ENCODE measurements at regions not wholly inside any gene's neighbourhood (a gene's known extent, or its start where the extent isn't known, plus 50 kb on each side); places are given as distances from the start of the nearest gene placed in this dataset.

DNA sequence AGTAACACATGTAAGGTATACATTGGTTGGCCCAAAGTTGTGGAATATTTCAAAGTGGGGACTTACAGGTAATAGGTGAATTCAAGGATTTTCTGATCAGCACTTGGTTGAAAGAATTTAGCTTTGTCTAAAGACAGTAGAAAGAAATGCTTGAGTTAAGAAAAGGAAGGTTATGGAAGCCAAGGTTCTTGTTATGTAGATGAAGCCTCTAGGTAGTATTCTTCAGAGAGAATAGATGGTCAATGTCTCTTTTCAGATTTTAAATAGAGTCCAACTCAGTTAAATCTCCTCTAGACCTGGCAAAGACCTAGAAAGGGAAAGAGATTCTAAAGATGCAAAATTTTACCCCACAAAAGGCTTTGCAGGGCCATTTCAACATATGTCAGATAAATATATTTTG lies 157.4 kb downstream of the ANKRD30B start:
- DNase-seq (ENCODE audit: low read depth in 2 of 2): no peak

DNA sequence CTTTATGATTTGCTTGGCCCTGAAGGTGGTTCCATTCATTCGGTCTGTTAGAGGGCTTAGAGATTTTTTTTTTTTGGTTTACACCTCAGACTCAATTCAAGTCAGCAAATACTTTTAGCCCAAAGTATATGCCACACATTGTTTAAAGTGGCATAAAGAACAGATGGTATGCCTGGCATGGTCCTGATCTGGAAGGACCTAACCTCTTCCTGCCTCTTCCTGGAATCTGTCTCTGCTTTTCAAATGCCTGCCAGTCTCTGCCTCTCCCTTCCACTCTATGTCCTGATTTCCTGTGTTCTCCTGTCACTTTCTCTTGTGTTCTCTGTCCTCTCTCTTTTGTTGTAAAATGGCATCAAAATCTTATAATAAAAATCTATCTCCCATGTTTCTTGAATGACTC lies 158.0 kb downstream of the ANKRD30B start:
- no peak for DNase-seq (ENCODE audit: low read depth in 2 of 2)

DNA sequence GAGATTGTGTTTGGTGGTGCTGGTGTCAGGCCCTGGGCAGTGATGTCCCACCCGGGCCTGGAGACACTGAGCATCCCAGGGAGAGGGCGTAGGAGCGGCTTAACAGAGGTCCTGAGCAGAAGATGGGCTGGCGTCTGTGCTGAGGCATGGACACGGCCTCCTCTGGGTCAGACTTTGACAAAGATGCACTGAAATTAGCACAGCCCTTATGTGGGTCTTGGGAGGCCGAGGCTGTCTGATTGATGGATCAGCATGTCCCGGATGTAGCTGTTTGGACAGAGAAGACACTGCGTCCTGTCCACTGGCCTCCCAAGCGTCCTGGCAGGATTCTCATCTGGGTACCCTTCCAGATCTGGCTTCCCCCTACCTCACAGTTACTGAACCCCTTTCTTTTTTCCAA lies 159.4 kb downstream of the ANKRD30B start:
- DNase-seq (ENCODE audit: low read depth in 2 of 2): no peak

DNA sequence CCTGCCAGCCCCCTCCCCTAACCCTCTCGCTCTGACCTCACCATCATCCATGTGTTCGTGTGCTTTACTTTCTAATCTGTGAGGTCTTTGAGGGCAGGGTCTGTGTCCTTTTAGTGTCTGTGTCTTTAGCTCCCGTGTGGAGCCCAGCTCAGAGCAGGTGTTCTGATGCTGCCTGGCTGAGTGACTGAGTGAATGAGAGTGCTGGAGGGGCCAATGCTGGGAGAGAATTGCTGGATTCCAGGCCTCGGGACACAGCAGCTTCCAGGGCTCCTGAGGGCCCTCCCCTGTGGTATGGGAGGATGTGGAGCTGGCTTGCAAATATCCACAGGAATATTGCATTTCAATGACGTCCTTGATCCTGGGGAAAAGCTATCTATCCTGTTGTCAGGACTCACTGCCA lies 160.6 kb downstream of the ANKRD30B start:
- no peak for DNase-seq (ENCODE audit: low read depth in 2 of 2)

DNA sequence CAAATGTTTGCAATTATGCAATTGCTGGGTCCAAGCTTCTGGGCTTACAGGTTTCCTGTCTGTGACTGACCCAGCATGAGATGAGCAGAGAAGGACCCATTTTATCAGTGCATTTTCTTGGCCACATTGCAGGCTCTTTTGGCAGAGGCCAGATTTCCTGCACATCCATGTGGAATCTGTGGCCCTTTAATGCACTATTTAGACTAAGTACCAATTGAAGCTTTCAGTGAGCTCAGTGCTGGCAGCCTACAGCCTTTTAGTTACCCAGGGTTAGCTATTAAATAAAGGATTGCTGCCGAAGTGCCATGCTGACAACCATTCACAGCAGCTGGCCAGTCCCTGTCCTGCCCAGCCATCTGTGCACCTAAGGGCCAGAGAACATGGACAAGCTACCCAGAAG lies 165.0 kb downstream of the ANKRD30B start:
- DNase-seq (ENCODE audit: low read depth in 2 of 2): no peak

DNA sequence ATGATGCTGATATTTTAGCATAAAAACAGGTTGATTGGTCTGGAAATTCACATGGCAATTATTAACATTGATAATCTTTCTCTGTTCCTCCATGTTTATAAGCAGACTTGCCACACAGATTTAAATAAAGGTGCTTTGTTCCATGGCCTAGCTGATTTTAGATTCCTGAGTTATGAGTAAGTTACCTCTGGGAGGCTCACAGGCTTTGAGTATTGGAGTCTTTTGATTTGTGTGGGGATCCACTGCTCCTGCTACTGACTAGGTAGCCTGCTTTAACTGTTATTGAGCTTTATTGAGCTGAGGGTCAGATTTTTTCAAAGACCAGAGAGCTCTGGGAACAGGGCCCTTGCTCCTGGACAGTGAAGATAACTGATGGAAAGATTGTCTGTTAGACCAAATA lies 166.1 kb downstream of the ANKRD30B start:
- DNase-seq (ENCODE audit: low read depth in 2 of 2): no peak

DNA sequence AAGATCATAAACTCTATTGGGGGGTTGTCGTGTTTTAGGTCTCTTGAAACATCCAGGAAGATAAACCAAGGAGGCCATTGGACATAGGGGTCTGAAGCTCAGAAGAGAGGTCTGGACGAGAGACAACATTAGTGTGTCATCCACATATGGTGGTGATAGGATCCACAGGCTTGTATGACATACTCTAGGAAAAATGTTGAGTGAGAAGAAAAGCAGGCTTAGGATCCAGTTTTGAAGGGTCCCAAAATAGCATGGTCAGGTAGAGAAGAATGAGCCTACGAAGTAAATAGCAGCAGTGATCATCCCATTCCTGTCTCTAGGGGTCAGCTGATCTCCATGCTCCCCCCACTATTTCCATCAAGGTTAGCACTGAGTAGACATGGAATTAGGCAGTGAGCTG lies 166.8 kb downstream of the ANKRD30B start:
- DNase-seq (ENCODE audit: low read depth in 2 of 2): no peak

DNA sequence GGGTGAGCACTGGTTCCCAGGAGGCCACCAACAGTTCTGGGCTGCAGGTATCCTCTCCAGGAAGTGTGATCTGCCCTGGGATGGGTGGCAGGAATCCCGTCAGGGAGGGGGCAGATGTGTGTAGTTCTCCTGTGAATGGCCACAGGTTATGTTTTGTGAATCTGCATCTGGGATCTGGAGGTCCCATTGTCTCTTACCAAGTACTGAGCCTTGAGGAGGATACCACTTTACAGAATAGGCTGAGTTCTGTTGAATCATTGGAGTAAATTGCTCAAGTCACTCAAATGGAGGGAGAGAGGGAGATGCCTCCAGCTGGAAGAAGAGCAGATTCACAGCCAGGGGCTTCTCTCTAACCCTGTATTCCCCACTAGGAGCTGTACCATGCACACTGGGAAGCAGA lies 168.2 kb downstream of the ANKRD30B start:
- no peak for DNase-seq (ENCODE audit: low read depth in 2 of 2)

DNA sequence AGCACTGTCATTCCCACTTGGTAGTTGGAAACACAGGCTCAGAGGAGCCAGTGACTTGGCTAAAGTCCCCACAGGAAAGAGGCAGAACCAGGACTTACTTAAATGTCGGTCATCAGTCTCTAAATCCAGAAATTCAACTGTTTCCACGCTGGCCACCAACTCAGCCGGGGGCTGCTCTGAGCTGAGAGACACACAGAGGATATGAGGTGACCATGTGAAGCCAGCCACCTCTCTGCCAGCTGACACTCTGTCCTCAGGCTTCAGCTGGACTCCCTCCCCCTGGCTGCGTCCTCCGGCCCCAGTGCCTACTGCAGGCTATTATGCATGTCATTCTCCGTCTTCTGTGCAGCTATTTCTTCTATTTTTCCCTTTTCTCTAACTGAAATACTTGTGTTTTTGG lies 168.9 kb downstream of the ANKRD30B start:
- DNase-seq (ENCODE audit: low read depth in 2 of 2): no peak

DNA sequence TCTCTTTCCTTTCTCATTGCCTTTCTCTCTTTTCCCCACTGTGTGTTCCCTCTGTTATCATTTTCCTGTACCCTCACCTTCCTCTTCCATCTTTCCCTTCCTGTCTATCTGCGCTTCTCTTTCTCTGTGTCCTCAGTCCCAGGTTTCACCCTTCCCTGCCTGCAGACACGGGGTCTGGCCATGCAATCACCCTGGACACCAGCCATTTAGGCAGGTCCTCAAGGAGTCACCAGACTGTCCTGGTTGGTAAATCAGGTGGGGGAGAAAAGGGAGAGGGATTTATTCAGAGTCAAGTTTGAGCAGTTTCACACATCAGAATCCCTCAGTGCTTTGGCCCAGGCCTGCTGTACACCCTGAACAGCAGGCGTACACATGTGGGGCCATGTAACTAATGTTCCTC lies 169.3 kb downstream of the ANKRD30B start:
- no peak for DNase-seq (ENCODE audit: low read depth in 2 of 2)

DNA sequence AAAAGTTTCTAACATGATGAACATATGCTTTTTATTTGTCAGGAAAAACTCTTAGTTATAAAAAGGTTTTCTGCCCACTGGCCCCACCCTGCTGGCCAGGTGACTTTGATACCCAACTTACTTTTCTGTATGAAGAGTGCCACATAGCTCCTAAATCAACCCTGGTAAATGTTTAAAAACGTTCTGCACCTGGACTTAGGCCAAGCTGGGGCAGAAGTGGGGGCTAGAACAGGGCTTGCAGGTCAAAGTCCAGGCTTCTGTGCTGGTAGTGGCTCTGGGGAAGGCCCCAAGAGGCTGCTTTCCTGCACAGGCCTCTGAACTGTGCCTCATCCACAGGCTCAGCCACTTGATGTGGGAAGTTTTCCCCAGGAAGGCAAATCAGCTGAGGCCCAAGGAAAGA lies 171.7 kb downstream of the ANKRD30B start:
- no peak for DNase-seq (ENCODE audit: low read depth in 2 of 2)

DNA sequence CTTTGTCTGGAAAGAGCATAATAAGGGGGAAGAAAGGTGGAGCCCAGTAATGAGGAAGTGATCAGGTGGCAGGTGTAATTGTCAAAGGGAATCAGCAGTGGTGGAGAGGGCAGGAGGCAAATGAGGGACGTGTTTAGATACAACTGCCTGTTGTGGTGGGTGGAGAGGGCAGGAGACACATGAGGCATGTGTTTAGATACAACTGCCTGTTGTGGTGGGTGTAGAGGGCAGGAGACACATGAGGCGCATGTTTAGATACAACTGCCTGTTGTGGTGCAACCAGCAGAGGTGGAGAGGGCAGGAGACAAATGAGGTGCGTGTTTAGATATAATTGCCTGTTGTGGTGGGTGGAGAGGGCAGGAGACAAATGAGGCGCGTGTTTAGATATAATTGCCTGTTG lies 173.1 kb downstream of the ANKRD30B start:
- no peak for DNase-seq (ENCODE audit: low read depth in 2 of 2)

DNA sequence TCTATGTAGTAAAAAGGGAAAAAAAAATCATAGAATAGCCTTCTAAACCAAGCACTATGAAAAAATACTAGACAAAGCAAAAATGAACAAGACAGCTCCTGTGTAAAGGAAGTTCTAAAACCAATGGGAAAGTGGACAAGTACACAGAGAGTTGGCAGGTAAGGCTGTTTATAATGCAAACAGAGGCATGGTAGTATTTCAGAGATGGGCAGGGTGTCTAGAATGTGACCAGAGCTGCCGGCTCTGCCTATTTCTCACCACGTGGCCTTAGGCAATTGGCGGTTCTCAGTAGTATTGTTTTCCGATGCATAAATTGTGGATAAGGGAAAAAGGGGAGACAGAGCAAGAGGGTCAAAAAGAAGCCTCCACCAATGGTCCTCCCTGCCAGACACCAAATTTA lies 173.6 kb downstream of the ANKRD30B start:
- no peak for DNase-seq (ENCODE audit: low read depth in 2 of 2)

DNA sequence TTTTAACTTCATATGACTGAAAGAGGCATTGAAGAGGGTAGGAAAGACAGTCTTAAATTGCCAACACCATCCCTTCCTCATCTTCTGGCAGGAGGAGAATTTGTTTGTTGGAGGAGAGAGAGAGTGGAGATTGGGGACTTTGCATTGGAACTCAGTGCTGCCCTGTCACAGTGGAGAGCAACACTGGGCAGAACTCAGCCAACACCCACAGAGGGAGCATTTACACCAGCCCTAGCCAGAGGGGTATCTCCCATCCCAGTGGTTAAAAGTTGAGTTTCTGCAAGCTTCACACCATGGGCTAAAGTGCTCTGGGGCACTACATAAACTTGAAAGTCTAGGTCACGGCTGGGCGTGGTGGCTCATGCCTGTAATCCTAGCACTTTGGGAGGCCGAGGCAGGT lies 174.1 kb downstream of the ANKRD30B start:
- DNase-seq (ENCODE audit: low read depth in 2 of 2): no peak

DNA sequence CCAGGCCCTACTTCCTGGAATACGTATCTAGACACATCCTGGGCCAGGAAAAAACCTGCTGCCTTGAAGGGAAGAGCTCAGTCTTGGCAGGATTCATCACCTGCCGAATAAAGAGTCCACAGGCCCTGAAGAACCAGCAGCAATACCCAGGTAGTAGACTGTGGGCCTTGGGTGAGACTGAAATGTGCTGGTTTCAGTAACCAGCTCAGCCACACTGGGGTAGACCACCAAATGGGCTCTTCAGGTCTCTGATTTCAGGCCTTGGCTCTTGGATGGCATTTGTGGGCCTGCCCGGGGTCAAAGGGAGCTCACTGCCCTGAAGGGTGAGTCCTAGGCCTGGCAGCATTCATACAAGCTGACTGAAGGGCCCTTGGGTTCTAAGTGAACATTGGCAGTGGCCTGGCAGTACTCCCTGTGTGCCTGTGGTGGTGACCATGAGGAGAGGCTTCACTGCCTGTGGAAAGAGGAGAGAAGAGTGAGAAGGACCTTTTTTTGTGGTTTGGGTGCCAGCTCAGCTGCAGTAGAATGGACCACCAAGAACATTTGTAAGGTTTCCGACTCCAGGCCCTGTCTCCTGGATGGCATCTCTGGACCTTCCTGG lies 175.1 kb downstream of the ANKRD30B start:
- DNase-seq (ENCODE audit: low read depth in 2 of 2): no peak

DNA sequence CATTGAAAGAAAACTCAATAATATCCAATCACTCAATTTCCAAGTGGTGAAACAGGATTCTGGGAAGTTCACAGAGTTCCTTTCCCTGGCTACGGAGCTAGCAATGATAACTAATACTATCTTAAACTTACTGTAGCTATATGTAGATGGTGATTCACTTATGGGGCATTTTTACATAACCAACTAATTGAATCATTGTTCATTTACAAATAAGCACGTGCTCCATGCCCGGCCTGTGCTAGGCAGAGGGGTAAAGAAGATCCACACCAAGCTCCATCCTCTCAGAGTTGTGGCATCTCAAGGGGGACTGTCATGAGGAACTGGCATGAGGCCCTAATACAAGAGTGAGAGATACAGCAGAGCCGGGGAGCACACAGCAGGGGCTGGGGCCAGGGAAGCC lies 176.3 kb downstream of the ANKRD30B start:
- no peak for DNase-seq (ENCODE audit: low read depth in 2 of 2)

DNA sequence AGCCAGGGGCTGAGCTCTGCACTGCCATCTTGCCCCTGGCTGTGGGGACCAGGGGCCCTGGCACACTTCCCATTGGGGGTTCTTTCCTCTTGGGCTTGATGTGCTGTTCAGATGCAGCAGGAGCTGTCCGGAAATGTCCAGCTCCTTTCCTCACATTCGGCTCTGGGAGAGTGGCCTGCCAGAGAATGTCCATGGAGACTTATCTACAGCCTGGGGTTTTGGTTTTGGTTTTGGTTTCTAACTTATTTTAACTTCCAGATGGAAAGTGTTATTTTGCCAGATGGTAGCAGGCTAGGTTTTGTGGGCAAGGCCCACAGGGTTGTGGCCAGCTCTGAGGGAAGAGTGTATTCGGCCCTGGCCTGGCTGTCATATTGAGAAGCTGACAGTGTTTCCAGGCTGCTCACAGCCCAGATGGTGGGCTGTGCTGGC lies 177.3 kb downstream of the ANKRD30B start:
- no peak for DNase-seq (ENCODE audit: low read depth in 2 of 2)

DNA sequence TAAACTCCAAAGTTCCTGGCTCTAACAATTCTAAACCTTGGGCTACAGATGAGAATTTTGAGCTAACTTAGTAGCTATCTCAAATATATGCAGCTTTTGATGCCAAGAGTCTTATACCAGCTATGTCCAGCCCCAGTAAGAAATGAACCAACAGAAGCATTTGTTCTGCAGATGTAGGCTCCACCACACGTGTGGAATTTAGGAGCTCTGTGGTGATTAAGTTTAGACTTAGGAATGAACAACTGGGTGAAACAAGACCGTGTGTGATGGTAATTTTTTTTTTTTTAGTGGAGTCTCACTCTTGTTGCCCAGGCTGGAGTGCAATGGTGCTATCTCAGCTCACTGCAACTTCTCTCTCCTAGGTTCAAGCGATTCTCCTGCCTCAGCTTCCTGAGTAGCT lies 179.7 kb downstream of the ANKRD30B start:
- no peak for DNase-seq (ENCODE audit: low read depth in 2 of 2)

DNA sequence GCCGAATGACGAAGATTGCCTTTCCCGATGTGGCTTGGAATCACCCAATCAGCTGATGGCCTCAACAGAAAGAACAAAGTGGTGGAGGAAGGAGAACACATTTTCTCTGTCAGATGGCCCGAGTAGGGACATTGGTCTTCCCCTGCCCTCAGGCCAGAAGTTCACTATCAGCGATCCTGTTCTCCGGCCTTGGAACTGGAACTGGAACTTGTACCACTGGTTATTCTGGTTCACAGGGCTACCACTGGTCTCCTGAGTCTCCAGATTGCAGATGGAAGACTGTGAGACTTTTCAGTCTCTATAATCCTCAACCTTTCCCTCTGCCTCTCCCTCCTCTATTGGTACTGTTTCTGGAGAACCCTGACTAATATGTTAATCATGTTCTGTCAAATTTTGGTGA lies 180.4 kb downstream of the ANKRD30B start:
- no peak for DNase-seq (ENCODE audit: low read depth in 2 of 2)

DNA sequence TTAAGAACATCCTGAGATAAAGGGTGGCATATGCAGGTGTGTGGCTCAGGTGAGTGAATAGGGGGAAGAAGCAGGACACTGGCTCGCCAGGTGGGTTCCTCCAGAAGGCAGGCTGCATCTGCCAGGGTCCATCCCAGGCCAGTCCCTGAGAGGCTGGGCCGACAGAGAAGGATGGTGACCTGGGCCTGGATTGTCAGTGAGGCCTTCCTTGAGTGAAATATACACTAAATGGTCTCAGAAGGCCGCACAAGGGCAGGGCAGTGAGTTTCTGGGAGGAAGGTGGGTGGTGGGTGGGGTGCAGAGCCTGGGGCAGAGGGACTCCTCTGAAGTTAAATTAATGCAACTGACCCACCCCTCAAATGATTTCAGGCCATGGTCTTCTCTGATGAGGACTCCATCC lies 182.1 kb downstream of the ANKRD30B start:
- no peak for DNase-seq (ENCODE audit: low read depth in 2 of 2)

DNA sequence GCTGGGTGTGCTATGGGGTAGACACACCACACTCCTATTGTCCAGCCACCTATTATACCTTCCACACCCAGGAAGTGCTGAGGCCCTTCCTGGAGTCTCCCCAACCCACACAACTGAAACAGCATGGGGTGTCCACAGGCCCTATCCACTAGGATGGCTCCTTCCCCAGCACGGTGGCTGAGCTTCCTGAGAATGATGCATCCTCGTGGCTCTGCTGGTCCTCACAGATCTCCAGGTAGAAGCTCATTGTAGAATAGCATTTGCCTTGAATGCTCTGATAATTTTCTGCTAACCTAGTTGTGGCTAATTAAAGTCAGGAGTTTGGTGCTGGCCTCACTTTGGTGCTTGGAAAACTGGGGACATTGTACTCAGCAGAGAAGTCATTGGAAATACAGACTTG lies 182.6 kb downstream of the ANKRD30B start:
- DNase-seq (ENCODE audit: low read depth in 2 of 2): no peak

DNA sequence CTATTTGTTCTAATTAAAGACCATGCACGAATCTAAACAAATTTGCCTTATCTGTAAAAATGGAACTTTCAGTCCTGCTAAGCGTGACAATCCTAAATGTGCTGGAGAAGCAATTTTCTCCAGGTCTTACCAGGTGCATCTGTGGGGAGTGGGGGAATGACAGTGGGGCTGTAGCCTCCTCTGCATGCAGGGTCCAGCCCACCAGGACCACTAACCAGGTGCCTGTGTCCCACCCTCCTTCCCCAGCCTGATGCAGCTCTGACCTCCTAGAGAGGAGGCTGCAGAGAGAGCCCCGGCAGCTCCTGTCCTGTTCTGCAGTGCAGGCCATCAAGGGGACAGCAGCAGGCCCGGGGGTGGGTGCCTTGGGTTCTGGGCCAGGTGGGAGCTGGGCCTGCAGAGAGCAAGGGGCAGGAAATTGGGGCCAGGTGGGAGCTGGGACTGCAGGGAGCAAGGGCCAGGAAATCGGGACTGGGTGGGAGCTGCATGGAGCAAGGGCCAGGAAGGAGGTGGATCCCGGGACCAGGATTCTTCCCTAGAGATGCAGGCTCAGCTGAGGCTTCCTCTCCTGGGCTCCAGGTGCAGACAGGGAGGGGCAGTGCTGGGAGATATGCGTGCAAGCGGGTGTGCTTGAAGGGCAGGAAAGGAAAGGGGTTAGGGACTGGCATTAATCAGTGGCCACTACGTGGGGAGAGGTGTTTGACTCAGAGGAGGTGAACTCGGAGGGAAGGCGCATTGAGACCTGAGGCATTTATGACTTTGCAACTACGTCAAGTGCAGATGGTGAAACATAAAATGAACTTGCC lies 185.3 kb downstream of the ANKRD30B start:
- DNase-seq (ENCODE audit: low read depth in 2 of 2): no peak

DNA sequence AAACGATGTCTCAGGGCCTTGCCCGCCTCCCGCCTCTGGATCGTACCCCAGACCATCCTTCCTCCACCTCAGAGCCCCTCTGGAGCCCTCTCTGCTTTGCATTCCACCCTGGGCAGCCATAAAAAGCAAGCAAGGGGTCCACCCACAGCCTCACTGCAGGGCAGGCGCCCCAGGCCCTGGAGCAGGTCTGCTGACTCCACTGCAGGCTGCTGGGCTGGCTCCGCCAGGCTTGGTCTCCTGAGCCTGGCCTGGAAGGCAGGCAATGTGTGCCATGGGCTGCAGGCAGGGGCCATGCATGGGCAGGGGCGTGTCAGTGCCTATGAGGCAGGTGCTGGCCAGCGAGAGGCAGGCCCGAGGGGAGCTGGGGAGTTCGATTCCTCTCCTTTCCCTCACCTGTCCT lies 186.0 kb downstream of the ANKRD30B start:
- no peak for DNase-seq (ENCODE audit: low read depth in 2 of 2)

DNA sequence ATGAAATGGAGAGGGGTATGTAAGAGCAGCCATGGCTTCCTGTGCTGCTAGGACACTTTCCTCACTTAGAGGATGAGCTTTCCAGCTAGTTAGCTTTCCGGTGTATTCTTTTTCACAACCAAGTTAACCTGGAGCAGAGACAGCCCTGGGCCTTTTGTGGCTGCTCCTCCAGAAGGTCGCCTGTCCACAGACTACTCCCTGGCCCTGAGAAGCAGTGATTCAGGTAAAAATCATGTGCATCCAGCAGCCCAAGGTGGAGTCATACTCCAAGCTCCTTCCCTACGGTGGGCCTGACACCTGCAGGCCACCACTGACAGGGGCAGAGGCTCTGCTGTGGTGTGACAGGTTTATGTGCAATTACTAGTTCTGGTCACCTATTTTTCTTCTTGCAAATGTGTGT lies 187.2 kb downstream of the ANKRD30B start:
- no peak for DNase-seq (ENCODE audit: low read depth in 2 of 2)

All from dermis microvascular lymphatic vessel endothelial cell (primary cell).